ENCODE measurements at regions not wholly inside any gene's neighbourhood (a gene's known extent, or its start where the extent isn't known, plus 50 kb on each side); places are given as distances from the start of the nearest gene placed in this dataset.

GRCh38 chr3:106920609-106921008, 456.6 kb upstream of the CCDC54 start:
- H3K4me3 ChIP-seq = no peak overlapping the region
- no peak for TF ChIP-seq POLR2A (IDR thresholded peaks at IDR 0.05)
- TF ChIP-seq, protein P1, sequence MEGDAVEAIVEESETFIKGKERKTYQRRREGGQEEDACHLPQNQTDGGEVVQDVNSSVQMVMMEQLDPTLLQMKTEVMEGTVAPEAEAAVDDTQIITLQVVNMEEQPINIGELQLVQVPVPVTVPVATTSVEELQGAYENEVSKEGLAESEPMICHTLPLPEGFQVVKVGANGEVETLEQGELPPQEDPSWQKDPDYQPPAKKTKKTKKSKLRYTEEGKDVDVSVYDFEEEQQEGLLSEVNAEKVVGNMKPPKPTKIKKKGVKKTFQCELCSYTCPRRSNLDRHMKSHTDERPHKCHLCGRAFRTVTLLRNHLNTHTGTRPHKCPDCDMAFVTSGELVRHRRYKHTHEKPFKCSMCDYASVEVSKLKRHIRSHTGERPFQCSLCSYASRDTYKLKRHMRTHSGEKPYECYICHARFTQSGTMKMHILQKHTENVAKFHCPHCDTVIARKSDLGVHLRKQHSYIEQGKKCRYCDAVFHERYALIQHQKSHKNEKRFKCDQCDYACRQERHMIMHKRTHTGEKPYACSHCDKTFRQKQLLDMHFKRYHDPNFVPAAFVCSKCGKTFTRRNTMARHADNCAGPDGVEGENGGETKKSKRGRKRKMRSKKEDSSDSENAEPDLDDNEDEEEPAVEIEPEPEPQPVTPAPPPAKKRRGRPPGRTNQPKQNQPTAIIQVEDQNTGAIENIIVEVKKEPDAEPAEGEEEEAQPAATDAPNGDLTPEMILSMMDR (IDR thresholded peaks at IDR 0.05) = no peak
- TF ChIP-seq POLR2AphosphoS5 (IDR thresholded peaks at IDR 0.05) = no peak
- ATAC-seq (ENCODE audit: low FRiP score in 2 of 2) = no peak
- H3K4me1 ChIP-seq = no peaks in the 10 kb centered on the region
- 84 to 91% methylated on average over 3 of the region's 3 CpGs for WGBS, 2 donors
- no peak overlapping the region for H3K27ac ChIP-seq
- DNase-seq = no peak
- H3K9me3 ChIP-seq = no peaks in the 10 kb centered on the region
- no peaks in the 10 kb centered on the region for H3K36me3 ChIP-seq
- H3K27me3 ChIP-seq = no peaks in the 10 kb centered on the region

- no peaks in the 10 kb centered on the region for H3K4me1 ChIP-seq
- DNase-seq (no peak), ATAC-seq (ENCODE audit: low FRiP score in 2 of 2) (no peak)
- no peak overlapping the region for H3K4me3 ChIP-seq
- no peaks in the 10 kb centered on the region for H3K9me3 ChIP-seq
- no peaks in the 10 kb centered on the region for H3K36me3 ChIP-seq
- no peaks in the 10 kb centered on the region for H3K27me3 ChIP-seq
- no peak overlapping the region for H3K27ac ChIP-seq
- no peak for TF ChIP-seq POLR2A (IDR thresholded peaks at IDR 0.05)
- TF ChIP-seq, protein P1 (IDR thresholded peaks at IDR 0.05) = no peak
- no peak for TF ChIP-seq EP300 (IDR thresholded peaks at IDR 0.05)
- no peak for TF ChIP-seq POLR2AphosphoS5 (IDR thresholded peaks at IDR 0.05)
- WGBS, 2 donors = 85 to 91% methylated on average over 3 of the region's 3 CpGs
Measured at GRCh38 chr3:106929081-106929480, 448.2 kb upstream of the CCDC54 start.

DNA sequence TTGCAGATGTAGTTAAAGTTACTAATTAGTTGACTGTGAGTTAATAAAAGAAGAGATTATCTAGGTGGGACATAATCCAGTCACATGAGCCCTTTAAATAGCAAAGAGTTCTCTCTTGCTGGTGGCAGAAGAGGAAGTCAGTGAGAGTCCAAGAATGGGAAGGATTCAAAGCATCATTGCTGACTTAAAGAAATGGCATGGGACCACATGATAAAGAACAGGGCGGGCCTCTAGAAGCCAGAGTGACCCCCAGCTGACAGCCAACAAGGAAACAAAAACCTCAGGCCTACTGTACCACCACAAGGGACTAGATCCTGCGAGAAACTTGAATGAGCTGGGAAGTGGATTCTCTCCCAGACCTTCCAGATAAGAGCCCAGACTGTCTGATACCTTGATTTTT, 447.2 kb upstream of the CCDC54 start:
- ATAC-seq (ENCODE audit: low FRiP score in 2 of 2) (no peak), DNase-seq (no peak)
- H3K4me1 ChIP-seq = no peaks in the 10 kb centered on the region
- WGBS, 2 donors = 65 to 85% methylated on average over 2 of the region's 2 CpGs
- H3K9me3 ChIP-seq = no peaks in the 10 kb centered on the region
- no peak overlapping the region for H3K27ac ChIP-seq
- H3K27me3 ChIP-seq = no peaks in the 10 kb centered on the region
- TF ChIP-seq EP300 (IDR thresholded peaks at IDR 0.05) (no peak), POLR2AphosphoS5 (IDR thresholded peaks at IDR 0.05) (no peak), POLR2A (IDR thresholded peaks at IDR 0.05) (no peak)
- TF ChIP-seq, protein P1 (IDR thresholded peaks at IDR 0.05) = no peak
- H3K36me3 ChIP-seq = no peaks in the 10 kb centered on the region
- H3K4me3 ChIP-seq = no peak overlapping the region

DNA sequence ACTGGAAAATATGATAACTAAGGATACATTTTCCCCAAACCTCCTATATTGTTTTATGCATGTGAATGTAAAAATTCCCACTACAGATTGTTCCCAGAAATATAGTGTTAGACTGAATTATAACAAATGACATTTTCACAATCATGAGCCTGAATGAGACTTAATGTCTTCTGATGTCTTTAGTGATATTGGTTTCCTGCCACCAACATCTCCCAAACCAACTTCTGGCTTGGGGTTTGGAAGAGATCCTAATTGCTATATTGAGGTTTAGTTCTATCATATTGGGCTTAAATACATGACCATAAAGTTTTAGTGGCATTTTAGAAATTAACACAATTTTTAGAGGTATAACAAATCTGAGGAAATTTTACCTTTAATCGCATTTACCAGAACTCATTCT, 445.3 kb upstream of the CCDC54 start:
- TF ChIP-seq POLR2AphosphoS5 (IDR thresholded peaks at IDR 0.05) = no peak
- no peak for TF ChIP-seq POLR2A (IDR thresholded peaks at IDR 0.05)
- TF ChIP-seq, protein P1 (IDR thresholded peaks at IDR 0.05) = no peak
- no peak for ATAC-seq (ENCODE audit: low FRiP score in 2 of 2)
- DNase-seq = no peak
- no peak overlapping the region for H3K4me3 ChIP-seq
- WGBS, 2 donors = 85 to 94% methylated on average over 1 of the region's 1 CpG
- H3K9me3 ChIP-seq = no peaks in the 10 kb centered on the region
- H3K27me3 ChIP-seq = no peaks in the 10 kb centered on the region
- H3K4me1 ChIP-seq = no peaks in the 10 kb centered on the region
- H3K36me3 ChIP-seq = no peaks in the 10 kb centered on the region
- no peak overlapping the region for H3K27ac ChIP-seq

- ATAC-seq (ENCODE audit: low FRiP score in 2 of 2) (no peak), DNase-seq (no peak)
- Histone ChIP-seq H3K27ac (no peak overlapping the region), H3K36me3 (no peaks in the 10 kb centered on the region), H3K4me3 (no peak overlapping the region), H3K4me1 (no peaks in the 10 kb centered on the region), H3K9me3 (no peaks in the 10 kb centered on the region), H3K27me3 (no peaks in the 10 kb centered on the region)
- 57 to 61% methylated on average over 4 of the region's 4 CpGs for WGBS, 2 donors
- TF ChIP-seq, protein P1 (IDR thresholded peaks at IDR 0.05) = no peak
- TF ChIP-seq POLR2A (IDR thresholded peaks at IDR 0.05) (no peak), EP300 (IDR thresholded peaks at IDR 0.05) (no peak), POLR2AphosphoS5 (IDR thresholded peaks at IDR 0.05) (no peak)
Measured at GRCh38 chr3:106936337-106936736, 440.9 kb upstream of the CCDC54 start.

Data from upper lobe of left lung (tissue), 6 donors.